GM23338 (cell line): ENCODE measurements at regions not wholly inside any gene's neighbourhood (a gene's known extent, or its start where the extent isn't known, plus 50 kb on each side); places are given as distances from the start of the nearest gene placed in this dataset.

Experiments used
- CREB1 ChIP-seq: fragments of 250-450 bp; sonication (Bioruptor Pico); IDR thresholded peaks from 2 replicates; pipeline ENCODE4 v1.5.0; 2020; ENCODE audit warnings: low read depth, mild to moderate bottlenecking, moderate library complexity
- CTCF ChIP-seq, 2 experiments: fragments of 200-600 bp in 1 of 2; sonication (generic) in 1 of 2; conservative IDR thresholded peaks; 2 replicates each; pipeline versions ENCODE4 v1.5.1 to v1.6.1; 2016 to 2017; ENCODE audit warnings: antibody characterized with exemption in 2 of 2, low read depth in 2 of 2, mild to moderate bottlenecking in 2 of 2, moderate library complexity in 1 of 2
- ETS1 ChIP-seq: IDR thresholded peaks from 2 replicates; pipeline ENCODE4 v1.6.1; 2016; ENCODE audit warnings: antibody characterized with exemption
- EZH2 ChIP-seq: fragments of 200-600 bp; sonication (generic); IDR thresholded peaks from one replicate; pipeline ENCODE4 v1.8.0; 2017; ENCODE audit warnings: antibody characterized with exemption, mild to moderate bottlenecking, low read depth; ENCODE audit not compliant: unreplicated experiment
- EZH2phosphoT487 ChIP-seq: fragments of 200-600 bp; sonication (generic); IDR thresholded peaks from one replicate; pipeline ENCODE4 v1.8.1; 2018; ENCODE audit warnings: antibody characterized with exemption; ENCODE audit not compliant: unreplicated experiment
- JUNB ChIP-seq: IDR thresholded peaks from one replicate; pipeline ENCODE4 v1.6.1; 2016; ENCODE audit warnings: antibody characterized with exemption; ENCODE audit not compliant: unreplicated experiment
- NANOG ChIP-seq: IDR thresholded peaks from 2 replicates; pipeline ENCODE4 v1.6.1; 2016; ENCODE audit warnings: antibody characterized with exemption, borderline replicate concordance
- POLR2AphosphoS5 ChIP-seq: IDR thresholded peaks from 2 replicates; pipeline ENCODE4 v1.6.1; 2016; ENCODE audit warnings: antibody characterized with exemption, low read depth
- REST ChIP-seq: IDR thresholded peaks from one replicate; pipeline ENCODE4 v1.6.1; 2018; ENCODE audit warnings: antibody characterized with exemption; ENCODE audit not compliant: unreplicated experiment
- STAT1 ChIP-seq: IDR thresholded peaks from one replicate; pipeline ENCODE4 v1.6.1; 2016; ENCODE audit warnings: antibody characterized with exemption; ENCODE audit not compliant: unreplicated experiment
- ZNF114 ChIP-seq: fragments of 250-450 bp; sonication (Bioruptor Pico); IDR thresholded peaks from 2 replicates; pipeline ENCODE4 v1.5.0; 2020; ENCODE audit warnings: mild to moderate bottlenecking, moderate library complexity
- ZNF331 ChIP-seq: fragments of 250-450 bp; sonication (Bioruptor Pico); IDR thresholded peaks from 2 replicates; pipeline ENCODE4 v1.5.0; 2020; ENCODE audit warnings: low read depth, mild to moderate bottlenecking, moderate library complexity
- ZNF462 ChIP-seq: fragments of 250-450 bp; sonication (Bioruptor Pico); IDR thresholded peaks from 2 replicates; pipeline ENCODE4 v1.5.0; 2020; ENCODE audit warnings: mild to moderate bottlenecking, moderate library complexity

DNA sequence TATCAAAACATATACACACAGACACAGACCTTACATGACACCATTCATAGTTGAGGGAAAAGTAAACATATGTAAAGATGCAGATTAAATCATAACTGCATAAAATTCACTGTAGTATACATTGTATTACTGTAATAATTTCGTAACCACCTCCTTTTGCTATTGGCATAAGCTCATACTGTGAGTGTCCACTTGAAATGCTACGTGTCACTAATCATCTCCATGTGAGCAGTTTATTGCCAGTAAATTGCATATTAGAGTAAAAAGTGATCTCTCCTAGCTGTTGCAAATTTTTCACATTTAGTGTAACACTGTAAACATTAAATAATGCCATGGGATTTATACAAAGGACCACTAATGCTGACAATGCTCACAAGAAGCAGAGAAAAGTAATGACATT, 256.7 kb upstream of the GNPDA2 start:
- TF ChIP-seq CTCF (conservative IDR thresholded peaks at IDR 0.05; ENCODE audit: low read depth in 2 of 2) (no peak), EZH2 (no peak), NANOG (no peak), POLR2AphosphoS5 (no peak), EZH2phosphoT487 (no peak), REST (no peak), STAT1 (no peak), CREB1 (CRISPR knock-in tag) (no peak), ETS1 (no peak), ZNF462 (CRISPR knock-in tag) (no peak), JUNB (no peak), ZNF331 (CRISPR knock-in tag) (no peak), ZNF114 (CRISPR knock-in tag) (no peak)
